ENCODE measurements at regions not wholly inside any gene's neighbourhood (a gene's known extent, or its start where the extent isn't known, plus 50 kb on each side); places are given as distances from the start of the nearest gene placed in this dataset.
"Not testable (repeated sequence)": the region's sequence is repeated elsewhere in the genome, so short reads cannot be mapped to it uniquely, and the experiment has no call there.

DNA sequence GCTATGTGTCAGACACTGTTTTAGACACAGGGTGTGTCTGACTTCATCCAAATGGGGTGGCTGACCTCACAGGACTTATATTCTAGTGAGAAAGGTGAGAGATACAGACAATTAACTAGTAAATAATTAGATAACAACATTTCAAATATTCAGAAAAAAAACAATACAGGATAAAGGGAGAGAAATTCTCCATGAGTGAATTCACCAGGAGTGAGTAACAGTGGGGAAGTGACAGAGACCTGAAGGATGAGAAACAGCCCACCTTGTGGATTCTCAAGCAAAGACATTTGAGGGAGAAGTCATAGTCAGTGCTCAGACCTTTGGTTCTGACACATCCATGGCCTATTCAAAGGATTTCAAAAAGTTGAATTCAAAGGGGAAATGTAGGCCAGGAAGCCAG lies 627.9 kb downstream of the IQCM start:
- TF ChIP-seq, protein P1, sequence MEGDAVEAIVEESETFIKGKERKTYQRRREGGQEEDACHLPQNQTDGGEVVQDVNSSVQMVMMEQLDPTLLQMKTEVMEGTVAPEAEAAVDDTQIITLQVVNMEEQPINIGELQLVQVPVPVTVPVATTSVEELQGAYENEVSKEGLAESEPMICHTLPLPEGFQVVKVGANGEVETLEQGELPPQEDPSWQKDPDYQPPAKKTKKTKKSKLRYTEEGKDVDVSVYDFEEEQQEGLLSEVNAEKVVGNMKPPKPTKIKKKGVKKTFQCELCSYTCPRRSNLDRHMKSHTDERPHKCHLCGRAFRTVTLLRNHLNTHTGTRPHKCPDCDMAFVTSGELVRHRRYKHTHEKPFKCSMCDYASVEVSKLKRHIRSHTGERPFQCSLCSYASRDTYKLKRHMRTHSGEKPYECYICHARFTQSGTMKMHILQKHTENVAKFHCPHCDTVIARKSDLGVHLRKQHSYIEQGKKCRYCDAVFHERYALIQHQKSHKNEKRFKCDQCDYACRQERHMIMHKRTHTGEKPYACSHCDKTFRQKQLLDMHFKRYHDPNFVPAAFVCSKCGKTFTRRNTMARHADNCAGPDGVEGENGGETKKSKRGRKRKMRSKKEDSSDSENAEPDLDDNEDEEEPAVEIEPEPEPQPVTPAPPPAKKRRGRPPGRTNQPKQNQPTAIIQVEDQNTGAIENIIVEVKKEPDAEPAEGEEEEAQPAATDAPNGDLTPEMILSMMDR (IDR thresholded peaks at IDR 0.05; ENCODE audit: borderline replicate concordance, extremely low read depth, insufficient read depth): no peak
- Histone ChIP-seq H3K4me3 (ENCODE audit: low read length in 3 of 3) (no peak overlapping the region), H3K4me1 (ENCODE audit: control insufficient read depth in 2 of 3, insufficient read depth in 2 of 3, low read depth in 1 of 3, low read length in 3 of 3) (no peaks in the 10 kb centered on the region), H3K9ac (ENCODE audit: low read length in 3 of 3) (no peak overlapping the region), H3K27ac (ENCODE audit: low read depth in 2 of 2, low read length in 2 of 2) (no peak overlapping the region), H3K36me3 (ENCODE audit: control insufficient read depth in 2 of 3, insufficient read depth in 3 of 3, low read length in 3 of 3) (no peaks in the 10 kb centered on the region), H3K9me3 (ENCODE audit: control insufficient read depth in 2 of 3, insufficient read depth in 1 of 3, low read length in 3 of 3) (no peaks in the 10 kb centered on the region), H3K27me3 (ENCODE audit: control insufficient read depth, insufficient read depth, low read length) (no peaks in the 10 kb centered on the region)
- no peak for FAIRE-seq
- DNase-seq: no peak
- intact Hi-C loops (cut with DNase I): no loop called here

DNA sequence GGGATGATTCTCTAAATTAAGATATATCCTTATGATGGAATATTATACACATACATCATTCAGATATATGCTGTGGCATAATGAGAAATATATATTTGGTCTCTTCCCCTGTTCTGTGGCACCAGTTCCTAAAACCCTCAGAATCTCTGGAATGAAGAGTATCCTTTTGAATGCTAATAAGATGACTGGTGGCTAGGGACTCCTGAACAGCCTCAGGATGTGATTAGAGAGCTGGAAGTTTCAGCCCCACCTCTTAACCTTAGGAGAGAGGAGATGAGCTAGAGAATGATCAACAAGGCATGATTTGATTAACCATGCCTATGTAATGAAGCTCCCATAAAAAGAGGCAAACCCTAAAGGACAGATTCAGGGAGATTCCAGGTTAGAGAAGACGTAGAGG lies 632.0 kb downstream of the IQCM start:
- TF ChIP-seq, protein P1 (IDR thresholded peaks at IDR 0.05; ENCODE audit: borderline replicate concordance, extremely low read depth, insufficient read depth): no peak
- intact Hi-C loops (cut with DNase I): no loop called here

DNA sequence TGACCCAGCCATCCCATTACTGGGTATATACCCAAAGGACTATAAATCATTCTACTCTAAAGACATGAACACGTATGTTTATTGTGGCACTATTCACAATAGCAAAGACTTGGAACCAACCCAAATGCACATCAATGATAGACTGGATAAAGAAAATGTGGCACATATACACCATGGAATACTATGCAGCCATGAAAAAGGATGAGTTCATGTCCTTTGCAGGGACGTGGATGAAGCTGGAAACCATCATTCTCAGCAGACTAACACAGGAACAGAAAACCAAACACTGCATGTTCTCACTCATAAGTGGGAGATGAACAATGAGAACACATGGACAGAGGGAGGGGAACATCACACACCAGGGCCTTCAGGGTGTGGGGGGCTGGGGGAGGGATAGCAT lies 634.2 kb downstream of the IQCM start:
- H3K9ac ChIP-seq (ENCODE audit: low read length in 3 of 3); intact Hi-C loops (cut with DNase I); H3K4me3 ChIP-seq (ENCODE audit: low read length in 3 of 3); FAIRE-seq; H3K27me3 ChIP-seq (ENCODE audit: control insufficient read depth, insufficient read depth, low read length); H3K27ac ChIP-seq (ENCODE audit: low read depth in 2 of 2, low read length in 2 of 2); H3K36me3 ChIP-seq (ENCODE audit: control insufficient read depth in 2 of 3, insufficient read depth in 3 of 3, low read length in 3 of 3); H3K9me3 ChIP-seq (ENCODE audit: control insufficient read depth in 2 of 3, insufficient read depth in 1 of 3, low read length in 3 of 3); H3K4me1 ChIP-seq (ENCODE audit: control insufficient read depth in 2 of 3, insufficient read depth in 2 of 3, low read depth in 1 of 3, low read length in 3 of 3); DNase-seq: not testable (repeated sequence)

More for the DNA sequence above, 632.0 kb downstream of the IQCM start:
- Histone ChIP-seq H3K27ac (ENCODE audit: low read depth in 2 of 2, low read length in 2 of 2) (no peak overlapping the region), H3K9me3 (ENCODE audit: control insufficient read depth in 2 of 3, insufficient read depth in 1 of 3, low read length in 3 of 3) (no peaks in the 10 kb centered on the region), H3K4me1 (ENCODE audit: control insufficient read depth in 2 of 3, insufficient read depth in 2 of 3, low read depth in 1 of 3, low read length in 3 of 3) (no peaks in the 10 kb centered on the region), H3K36me3 (ENCODE audit: control insufficient read depth in 2 of 3, insufficient read depth in 3 of 3, low read length in 3 of 3) (no peaks in the 10 kb centered on the region), H3K4me3 (ENCODE audit: low read length in 3 of 3) (no peak overlapping the region), H3K9ac (ENCODE audit: low read length in 3 of 3) (no peak overlapping the region), H3K27me3 (ENCODE audit: control insufficient read depth, insufficient read depth, low read length) (no peaks in the 10 kb centered on the region)
- FAIRE-seq (no peak), DNase-seq (no peak)

DNA sequence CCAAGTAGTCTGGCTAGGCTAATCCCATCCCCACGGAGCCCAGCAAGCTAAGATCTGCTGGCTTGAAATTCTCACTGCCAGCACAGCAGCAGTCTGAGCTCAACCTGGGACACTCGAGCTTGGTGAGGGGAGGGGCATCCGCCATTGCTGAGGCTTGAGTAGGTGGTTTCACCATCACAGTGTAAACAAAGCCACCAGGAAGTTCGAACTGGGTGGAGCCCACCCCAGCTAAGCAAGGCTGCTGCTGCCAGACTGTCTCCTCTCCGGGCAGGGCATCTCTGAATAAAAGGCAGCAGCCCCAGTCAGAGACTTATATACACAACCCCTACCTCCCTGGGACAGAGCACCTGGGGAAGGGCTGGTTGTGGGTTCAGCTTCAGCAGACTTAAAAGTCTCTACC lies 639.6 kb downstream of the IQCM start:
- no peaks in the 10 kb centered on the region for H3K36me3 ChIP-seq (ENCODE audit: control insufficient read depth in 2 of 3, insufficient read depth in 3 of 3, low read length in 3 of 3)
- H3K9me3 ChIP-seq (ENCODE audit: control insufficient read depth in 2 of 3, insufficient read depth in 1 of 3, low read length in 3 of 3): no peaks in the 10 kb centered on the region
- no peak overlapping the region for H3K27ac ChIP-seq (ENCODE audit: low read depth in 2 of 2, low read length in 2 of 2)
- no peaks in the 10 kb centered on the region for H3K4me1 ChIP-seq (ENCODE audit: control insufficient read depth in 2 of 3, insufficient read depth in 2 of 3, low read depth in 1 of 3, low read length in 3 of 3)
- DNase-seq (no peak), FAIRE-seq (no peak)
- intact Hi-C loops (cut with DNase I): no loop called here
- H3K4me3 ChIP-seq (ENCODE audit: low read length in 3 of 3): no peak overlapping the region
- H3K27me3 ChIP-seq (ENCODE audit: control insufficient read depth, insufficient read depth, low read length): no peaks in the 10 kb centered on the region
- TF ChIP-seq, protein P1 (IDR thresholded peaks at IDR 0.05; ENCODE audit: borderline replicate concordance, extremely low read depth, insufficient read depth): no peak
- no peak overlapping the region for H3K9ac ChIP-seq (ENCODE audit: low read length in 3 of 3)
